ENCODE measurements at regions not wholly inside any gene's neighbourhood (a gene's known extent, or its start where the extent isn't known, plus 50 kb on each side); places are given as distances from the start of the nearest gene placed in this dataset.

DNA sequence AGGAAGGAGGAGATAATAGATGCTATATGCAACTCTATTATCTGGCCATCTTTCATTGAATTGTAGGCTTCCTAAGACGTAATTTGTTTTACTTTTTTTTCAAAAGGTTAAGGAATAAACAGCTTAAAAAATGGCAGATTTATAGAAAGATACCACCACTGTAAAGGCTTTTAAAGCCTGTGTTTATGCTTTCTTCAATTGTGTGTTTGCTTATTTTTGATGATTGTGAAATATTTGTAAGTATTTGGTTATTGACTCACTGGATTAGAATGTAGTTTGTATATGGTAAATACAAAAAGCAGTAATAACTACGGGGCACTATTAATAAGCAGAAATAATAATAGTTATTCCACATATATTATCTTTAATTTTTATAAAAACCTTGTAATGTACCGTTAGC lies 437.9 kb downstream of the KLF5 start:
- DNase-seq: no peak

DNA sequence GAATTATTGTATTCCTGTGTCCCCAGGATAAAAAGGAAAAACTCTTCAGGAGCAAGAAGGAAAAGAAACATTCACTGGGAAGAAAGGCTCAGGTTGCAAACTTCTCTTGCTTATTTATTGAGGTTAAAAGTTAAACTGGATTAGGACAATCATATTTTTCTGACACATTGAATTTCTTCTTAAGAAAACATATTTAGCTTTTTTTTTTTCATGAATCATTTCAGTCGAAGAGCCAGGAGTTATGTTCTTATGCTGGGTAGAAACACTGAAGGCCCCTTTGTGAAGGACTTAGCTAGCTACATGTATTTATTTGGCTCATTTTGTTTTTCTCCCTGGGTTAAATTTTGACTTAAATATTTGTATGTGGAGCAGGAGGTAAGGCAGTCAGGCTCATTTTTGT lies 434.0 kb downstream of the KLF5 start:
- DNase-seq: no peak

DNA sequence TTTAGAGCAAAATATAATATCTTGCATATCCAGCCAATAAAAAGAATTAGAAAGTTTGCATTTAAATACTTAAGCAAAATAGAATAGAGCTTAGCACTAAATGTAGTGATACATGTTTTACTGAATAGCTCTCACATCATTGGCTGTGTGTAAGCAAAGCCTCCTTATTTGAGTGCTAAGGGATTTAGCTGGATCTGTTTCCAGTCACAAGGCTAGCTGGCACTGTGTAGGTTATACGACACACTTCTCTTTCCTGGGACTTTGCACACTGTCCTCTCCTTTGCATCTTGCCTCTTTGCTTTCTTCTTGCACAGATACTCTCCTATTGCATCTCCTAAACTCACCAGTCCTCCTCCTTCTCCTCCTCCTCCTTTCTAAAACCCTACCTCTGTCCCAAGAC lies 423.8 kb downstream of the KLF5 start:
- DNase-seq: no peak

DNA sequence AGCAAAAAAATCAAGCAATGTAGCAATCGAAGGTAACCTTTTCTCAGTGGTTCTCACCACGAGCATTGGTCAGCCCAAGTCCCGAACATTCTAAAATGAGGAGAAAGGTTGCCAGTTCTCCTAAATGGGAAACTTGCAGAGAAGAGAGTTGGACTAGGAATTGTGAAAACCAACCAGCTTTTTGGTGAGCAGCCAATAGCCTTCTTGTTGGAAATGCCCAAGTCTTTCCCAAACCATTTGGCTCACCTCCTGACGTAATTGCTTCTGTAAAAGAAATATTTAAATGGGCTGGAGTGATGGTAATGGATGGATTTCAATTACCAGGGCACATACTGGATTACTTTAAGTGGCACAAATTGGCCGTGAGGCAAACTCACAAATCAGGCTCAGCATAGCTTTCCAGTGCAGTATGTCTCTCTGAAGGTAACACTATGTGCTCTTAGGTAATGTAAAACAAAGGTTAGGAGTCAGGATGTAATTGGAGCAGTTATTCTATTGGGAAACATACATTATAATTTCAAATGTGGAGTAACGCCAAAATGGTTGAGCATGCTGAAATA lies 423.2 kb downstream of the KLF5 start:
- no peak for DNase-seq

DNA sequence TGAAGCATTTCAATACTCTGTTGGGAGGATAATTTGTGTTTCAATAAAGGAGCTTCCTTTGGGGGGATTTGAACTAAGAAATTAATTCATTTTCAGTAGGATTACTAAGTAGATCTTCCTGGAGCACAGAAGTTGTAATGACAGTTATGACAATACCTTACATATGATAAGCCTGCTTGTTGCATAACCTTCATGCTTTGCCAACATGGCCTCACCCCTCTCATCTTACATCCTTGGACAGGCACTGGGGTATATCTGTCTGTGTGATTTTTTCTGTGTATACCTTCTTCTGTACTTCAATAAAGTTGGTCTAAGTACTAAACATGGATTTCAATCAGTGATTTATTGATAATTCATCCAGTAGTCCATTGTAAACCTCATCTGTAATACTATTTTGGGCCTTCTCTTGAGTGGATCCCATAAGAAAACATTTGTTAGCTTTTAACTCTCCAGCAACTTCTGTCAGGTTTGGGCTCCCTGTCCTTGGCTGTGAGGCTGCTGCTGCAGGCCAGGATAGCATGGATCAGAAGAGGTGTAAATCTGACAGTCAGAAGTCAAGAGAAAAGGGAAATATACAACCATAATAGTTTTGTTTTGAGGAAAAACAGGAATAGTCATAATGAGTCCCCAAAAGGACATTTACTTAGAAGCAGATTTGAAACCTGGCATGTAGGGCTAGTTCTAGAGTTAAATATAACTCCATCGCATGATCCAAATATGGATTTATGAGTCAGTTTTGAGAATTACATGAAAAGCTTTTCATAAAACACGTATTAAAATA lies 422.2 kb downstream of the KLF5 start:
- no peak for DNase-seq

DNA sequence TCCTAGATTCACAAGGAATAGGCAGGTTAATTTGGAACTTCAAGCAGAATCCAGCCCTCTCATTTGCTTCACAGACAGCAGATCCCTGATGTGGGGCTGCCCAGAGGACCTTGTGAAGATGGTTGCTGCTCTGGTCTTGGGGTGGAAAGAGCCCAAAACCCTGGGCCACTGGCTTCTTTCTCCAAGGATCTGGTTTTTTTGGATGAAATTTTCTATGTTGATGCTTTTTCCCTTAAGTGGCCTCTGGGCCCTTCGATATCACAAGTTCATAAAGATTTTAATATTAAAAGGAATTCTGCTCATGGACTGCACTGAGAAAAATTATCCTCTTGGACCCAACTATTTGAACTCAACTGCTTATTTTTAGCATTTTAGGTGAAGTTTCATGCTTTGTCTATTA lies 421.1 kb downstream of the KLF5 start:
- DNase-seq: no peak

DNA sequence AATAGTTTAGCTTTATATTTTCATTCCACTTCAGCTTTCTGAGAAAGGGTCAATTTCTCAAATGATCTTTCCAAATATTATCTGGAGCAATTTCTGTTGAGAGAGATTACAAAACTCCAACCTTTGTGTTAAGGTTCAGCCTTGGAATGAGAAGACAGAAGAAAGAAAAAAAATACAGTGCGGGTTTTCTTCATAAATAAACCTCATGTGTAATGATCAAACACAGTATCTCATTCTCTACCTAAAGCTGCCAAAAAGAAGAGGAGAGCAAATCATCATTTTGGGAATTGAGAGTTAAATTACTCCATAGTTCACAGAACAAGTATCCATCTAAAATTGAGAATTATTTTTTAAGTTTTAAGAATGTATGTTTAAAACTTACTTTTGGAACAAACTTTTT lies 420.5 kb downstream of the KLF5 start:
- no peak for DNase-seq

DNA sequence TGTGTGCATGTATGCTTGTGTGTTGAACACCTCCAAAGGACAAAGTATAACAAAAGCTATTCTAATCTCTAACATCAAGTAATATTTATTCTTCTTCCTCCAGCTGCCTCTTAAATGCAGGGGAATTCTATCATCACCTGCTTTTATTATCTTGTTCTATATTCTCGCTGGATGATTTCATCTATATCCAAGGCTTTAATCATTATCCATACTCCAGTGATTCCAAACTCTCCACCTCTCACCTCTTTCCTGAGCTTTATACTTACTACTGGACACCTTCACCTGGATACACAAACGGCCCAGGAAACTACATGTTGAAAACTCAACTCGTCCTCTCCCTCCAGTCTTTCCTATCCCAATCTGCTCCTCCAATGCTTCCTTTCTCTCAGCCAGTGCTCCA lies 418.6 kb downstream of the KLF5 start:
- DNase-seq: no peak

DNA sequence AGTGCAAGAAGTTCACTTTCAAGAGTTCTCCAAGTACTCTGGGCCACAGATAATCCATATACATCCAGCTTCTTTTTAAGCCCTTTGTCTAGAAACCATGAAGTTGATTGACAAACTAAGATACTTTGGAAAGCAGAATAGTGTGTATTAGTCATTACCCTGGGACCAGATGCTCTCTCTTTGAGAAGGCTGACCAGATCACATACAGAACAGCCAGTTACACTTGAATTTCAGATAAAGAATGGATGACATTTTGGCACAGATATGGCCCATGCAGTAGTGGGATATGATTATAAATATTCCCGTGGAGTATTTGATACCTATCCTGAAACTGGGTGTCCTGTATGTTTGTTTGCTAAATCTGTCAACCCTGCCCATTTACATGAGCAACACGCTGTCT lies 414.2 kb downstream of the KLF5 start:
- no peak for DNase-seq

DNA sequence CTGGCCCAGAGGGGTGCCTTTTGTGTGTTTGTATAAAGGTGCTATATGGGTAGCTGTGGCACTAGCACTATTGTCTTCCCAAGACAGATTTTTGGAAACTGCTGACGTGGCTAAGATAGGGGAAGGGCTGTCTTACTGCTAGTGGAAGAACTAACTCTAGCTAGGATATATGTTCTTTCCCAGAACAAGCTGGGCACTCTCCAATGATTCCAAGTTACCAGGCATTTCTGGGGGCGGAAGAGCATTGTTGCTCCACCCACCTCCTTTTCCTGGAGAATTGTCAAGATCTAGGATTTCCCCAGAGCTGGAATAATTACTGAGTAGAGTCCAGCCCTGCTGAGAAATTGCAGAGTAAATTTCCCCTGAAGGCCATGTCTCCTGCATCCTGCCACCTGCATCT lies 408.3 kb downstream of the KLF5 start:
- DNase-seq: no peak

DNA sequence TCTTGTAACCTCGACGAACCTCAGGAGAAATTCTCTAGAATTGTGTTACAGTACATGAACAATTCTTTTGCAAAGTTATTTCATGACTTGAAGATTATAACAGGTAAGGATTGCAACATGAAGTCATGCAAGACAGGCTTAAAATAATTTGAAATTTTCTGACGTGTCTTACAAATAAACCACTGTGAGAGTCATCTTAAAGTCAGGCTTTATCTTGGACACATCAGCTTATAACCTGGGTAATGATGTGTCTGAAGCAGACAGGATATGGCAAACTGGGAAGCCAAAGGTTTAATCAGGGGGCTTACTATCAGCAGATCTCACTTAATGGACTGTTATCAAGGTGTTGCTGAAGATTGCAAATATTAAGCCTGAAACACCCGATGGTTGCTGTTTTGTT lies 407.8 kb downstream of the KLF5 start:
- DNase-seq: no peak

DNA sequence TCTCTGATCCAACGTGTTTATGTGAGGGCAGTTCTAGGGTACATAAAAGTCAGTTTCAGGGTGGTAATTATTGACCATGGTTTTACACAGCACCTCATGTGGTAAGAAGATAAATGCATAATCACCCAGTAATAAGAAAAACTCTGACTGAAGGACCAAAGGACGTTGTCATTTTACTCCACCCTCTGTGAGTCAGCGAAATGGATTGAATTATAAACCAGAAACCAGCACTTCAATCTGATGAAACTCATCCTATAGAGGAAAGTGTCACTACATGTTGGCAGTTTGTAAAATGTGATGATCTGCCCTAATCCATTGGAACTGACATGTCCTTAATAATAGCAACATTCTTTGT lies 406.8 kb downstream of the KLF5 start:
- DNase-seq: no peak

DNA sequence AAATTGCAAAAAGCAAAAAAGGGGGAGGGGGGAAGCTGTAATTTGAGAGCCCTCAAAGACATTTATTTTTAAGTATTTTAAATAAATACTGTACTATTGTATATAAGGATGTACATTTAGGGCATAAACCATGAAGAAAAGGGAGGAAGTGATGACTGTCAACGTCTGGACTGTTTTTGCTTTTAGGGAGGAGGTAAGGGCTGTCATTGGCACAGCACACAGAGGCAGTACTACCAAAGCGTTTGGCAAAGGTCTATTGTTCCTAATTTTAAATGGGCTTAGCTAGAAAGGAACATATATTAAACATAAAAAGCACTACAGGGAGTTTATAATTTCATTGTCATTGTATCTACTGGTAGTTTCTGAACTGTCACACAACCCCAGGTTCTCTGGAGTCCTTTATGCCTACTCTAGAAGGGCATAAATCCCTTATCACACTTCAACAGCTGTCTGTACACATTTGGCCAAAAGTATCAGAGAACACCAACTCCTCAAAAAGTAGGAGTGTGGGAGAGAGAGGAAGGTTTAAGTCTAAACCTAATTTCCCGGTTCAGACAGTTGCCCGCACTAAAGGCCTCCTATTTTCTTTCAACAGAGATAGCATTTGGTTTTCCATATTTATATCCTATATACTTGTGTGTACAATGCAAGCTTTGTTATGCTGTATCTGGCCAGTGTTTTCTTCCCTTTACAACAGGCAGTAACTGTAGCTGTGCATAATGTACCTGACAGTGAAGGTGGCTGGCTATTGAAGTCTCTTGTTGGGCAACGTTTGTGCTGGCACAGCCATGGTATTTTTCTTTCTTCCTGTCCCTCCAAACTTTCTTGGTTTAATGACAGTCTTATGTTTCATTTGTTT lies 406.2 kb downstream of the KLF5 start:
- DNase-seq: no peak

DNA sequence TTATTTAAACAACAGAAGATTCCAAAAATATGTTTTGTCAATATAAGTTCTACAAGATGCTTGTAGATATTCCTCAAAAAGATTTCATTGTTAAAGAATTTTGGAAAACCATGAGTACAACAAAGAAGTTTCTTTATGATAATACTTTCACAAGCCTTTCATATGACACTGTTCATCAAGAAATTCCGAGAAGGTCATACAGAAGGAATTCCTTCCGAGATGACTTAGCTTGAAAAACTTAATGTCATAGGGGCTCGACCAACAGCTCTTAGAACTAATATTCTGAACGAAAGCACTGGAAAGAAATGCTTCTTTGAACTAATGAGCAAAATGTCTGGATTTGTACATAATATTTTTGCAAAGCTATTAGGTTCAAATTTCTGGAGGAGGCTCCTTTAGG lies 403.4 kb downstream of the KLF5 start:
- DNase-seq: no peak

DNA sequence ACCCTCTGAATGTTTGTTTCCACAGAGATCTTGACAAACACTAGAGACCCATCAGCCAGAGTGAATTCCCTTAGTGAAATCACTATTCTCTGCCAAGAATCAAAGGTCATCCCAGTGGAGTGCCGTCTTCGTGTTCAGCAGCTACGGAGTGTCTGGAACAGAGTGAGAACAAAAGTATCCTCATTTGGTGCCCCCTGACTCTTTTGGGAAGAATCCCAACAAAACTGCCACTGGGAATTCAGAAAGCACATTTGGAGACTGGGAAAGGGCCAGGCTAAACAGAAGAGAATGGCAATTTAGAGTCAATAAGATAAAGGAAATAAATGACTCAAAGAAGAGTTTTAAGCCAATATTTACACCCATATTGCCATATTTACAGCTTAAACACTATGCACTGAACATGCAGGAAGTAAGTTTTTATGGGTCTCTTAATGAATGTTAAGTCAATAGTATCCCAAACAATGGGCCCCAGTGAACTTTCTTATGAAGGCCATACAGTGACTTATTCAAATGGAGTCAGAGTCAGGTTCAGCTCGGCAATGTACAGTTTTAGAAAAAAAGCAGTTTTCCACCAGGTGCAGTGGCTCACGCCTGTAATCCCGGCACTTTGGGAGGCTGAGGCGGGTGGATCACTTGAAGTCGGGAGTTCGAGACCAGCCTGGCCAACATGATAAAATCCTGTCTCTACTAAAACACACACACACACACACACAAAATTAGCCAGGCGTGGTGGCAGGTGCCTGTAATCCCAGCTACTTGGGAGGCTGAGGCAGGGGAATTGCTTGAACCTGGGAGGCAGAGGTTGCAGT lies 392.6 kb downstream of the KLF5 start:
- no peak for DNase-seq

DNA sequence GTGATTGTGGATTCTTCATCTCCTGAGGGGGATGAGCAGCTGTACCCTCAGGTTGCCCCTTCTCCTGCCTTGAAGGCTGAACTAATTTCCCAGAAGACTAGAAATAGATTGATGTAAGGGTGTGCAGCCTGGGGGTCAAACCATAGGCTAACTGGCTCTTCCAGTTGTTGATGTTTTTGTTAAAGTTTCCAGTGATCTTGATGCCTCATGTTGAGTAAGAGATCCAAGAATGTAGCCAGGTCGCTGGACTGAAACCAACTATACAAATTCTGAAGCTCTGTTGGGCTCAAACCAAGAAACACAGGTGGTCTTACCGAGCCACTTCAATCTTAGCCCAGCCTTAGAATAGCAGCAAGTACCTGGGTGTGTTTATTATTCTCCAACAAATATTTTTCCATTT lies 391.8 kb downstream of the KLF5 start:
- DNase-seq: no peak

DNA sequence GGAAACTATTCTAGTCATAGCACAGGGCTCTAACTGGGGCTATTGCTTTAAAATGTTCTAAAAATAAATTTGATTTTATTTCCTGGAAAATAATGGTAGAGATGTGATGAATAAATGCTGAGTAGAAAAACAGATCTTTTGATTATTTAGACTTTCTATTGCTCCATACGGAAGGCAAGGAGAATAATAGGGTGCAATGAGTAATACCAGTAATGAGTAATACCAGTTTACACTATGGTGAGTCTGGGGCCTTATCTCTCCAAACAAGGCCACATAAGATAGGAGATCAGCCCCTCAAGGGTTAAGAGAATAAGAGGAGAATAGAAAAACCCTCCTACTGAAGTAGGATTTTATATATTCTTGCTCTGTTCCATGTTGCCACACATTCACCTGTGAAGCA lies 390.4 kb downstream of the KLF5 start:
- no peak for DNase-seq

DNA sequence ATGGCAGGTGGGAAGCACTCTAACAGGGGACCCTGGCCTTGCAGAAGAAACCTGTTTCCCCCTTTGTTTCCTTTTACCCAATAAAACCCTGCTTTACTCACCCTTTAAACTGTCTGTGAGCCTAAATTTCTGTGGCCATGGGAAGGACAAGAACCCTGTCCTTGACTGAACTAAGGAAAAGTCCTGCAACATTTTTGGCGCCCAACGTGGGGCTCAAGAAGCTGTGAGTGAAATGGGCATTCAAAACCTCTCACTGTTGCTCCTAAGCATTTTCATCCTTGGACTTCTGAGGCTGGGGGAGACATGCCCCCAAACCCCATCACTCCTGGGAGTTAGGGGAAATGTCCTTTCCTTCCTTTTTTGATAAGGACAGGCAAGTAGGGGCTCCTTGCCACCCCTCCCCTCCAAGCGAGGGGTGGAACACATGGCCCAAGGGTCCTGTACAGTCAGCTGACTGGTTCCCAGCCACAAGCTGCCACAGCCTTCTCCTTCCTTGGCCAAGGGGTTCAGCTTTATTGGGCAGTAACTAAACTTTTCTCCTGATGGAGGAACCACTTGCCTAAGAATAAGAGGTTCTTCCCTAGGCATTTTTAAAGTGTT lies 381.6 kb downstream of the KLF5 start:
- no peak for DNase-seq

DNA sequence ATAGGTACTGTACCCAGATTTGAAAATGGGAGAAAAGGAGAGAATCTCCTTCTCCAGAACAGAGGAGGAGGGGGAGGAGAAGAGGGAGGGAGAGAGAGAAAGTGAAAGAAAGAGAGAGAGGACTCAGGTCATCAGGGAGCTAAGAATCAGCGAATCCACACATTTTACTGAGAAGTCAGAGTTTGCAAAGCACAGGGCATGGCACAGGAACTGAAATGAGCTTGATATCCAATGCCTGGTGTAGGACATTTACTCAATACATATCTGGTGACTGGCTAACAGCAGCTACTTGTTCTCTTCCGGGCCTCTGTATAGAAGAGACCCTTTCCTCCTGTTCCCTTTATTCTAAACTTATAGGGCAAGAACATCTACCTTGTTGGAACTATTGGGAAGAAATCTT lies 375.1 kb downstream of the KLF5 start:
- no peak for DNase-seq

DNA sequence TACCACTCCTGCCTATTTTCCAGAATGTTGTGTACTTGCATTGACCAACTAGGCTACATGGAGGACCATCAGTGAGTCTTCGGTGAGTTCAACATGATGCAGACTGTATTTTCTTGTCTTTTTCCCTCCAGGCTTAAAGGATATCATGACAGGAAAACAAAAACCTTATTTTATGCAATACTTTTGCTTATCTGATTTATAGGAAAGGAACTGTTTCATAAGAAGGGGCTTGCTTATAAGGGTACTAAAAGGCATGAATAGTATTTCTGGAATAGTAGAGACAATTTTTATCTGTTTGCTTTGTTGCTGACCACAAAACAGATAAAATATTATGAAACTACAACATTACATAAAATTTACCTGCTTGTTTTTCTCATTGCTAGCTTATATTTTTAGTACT lies 374.7 kb downstream of the KLF5 start:
- no peak for DNase-seq

DNA sequence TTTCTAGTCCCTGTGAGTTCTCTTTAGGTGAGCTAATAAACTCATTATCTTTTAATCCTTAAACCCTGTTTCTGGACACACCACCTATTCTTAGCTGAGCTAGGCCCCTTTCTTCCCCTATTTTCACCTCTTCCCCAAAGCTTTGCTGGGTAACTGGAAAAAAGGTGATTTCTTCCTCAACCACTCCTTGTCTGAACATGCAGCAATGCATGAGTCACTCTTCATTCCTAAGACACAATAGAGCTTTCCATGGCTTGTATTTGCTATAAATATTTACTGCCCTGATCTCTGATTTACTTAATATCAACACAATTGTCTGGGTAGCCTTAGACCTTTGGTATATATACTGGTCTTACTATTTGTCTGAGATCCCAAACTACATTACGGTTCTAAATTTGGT lies 370.9 kb downstream of the KLF5 start:
- DNase-seq: no peak

DNA sequence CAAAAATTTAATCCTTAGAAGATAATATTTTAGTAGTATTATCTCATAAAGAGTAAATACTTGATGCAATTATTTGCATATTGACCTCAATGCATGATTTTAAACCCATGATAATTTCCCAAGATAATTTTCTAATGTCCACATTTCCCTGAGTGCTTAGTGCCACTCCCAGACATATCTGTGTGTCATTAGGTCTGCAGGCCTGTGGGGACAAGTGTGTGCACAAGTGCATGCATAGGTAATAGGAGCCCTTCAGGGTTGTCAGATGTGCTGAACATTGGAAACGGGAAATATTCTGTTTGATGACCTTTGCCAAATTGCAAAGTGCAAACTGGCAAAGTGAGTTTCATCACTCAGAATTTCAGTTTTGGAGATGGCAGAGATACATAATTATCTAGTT lies 369.9 kb downstream of the KLF5 start:
- no peak for DNase-seq

DNA sequence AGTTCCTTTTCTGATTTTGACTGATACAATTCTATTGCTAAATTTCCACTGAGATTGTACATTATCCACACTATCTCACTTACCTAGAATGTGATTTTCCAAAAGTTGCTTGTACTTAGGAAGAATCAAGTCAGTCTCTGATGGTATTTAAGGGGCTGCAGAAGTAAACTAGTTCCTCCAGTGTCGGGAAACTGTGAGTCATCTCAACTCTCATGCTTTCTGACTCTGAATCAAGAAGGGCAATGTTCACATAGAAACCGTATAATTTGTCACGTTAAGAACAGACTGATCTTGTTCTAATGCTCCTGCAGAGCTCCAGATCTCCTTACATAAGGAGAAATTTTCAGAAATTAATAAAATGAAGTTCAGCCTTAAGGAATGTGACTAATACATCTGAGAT lies 369.3 kb downstream of the KLF5 start:
- DNase-seq: no peak
